Astrocyte of the cerebellum (primary cell): ENCODE measurements at regions not wholly inside any gene's neighbourhood (a gene's known extent, or its start where the extent isn't known, plus 50 kb on each side); places are given as distances from the start of the nearest gene placed in this dataset.

Source experiments
- DNase-seq: peaks from one replicate; pipeline ENCODE4 v3.0.0-alpha.2; 2011; ENCODE audit warnings: low read depth
- H3K4me3 ChIP-seq: 2 replicates; pipeline ENCODE4 v1.5.1; 2011; ENCODE audit warnings: mild to moderate bottlenecking, low read depth, low read length, moderate library complexity
- CTCF ChIP-seq: IDR thresholded peaks from 2 replicates; pipeline ENCODE4 v1.5.1; 2012; ENCODE audit warnings: low read length, low read depth, moderate library complexity, mild to moderate bottlenecking; ENCODE audit errors: missing control alignments
- in situ Hi-C: cut with HindIII; loops from 2 replicates; pipeline ENCODE4 v1.10.0; 2017; ENCODE audit warnings: low sequenced_read_pairs

DNA sequence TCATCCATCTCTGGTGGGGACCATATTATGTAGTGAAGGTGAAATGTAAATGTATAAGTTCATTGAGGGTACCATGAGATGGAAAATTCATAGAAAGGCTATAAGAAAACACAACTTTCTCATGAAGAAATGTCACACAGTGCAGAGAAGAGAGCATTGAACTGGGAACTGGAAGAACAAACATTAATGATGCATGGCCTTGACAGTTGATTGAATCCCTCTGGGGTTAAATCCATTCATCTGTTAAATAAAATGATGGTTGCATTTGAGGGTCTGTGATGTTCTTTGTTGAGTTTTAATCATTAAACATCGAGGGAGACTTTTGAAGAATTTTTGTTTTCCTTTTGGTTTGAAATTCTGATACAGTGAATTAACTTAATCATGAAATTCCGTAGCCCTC is 1401.4 kb downstream of the FAM181B start:
- in situ Hi-C loops, result no loop called here
- DNase-seq, result no peak
- TF ChIP-seq CTCF, result no peak
- no peak overlapping the region for H3K4me3 ChIP-seq

- in situ Hi-C loops, result no loop called here
- DNase-seq, result no peak
- TF ChIP-seq CTCF, result no peak
- no peak overlapping the region for H3K4me3 ChIP-seq
Observed at GRCh38 chr11:81331611-81332235, 1401.9 kb downstream of the FAM181B start.

GRCh38 chr11:81331088-81331487 is 1402.6 kb downstream of the FAM181B start:
- TF ChIP-seq CTCF, result no peak
- no peak for DNase-seq
- H3K4me3 ChIP-seq, result no peak overlapping the region
- in situ Hi-C loops, result no loop called here

DNA sequence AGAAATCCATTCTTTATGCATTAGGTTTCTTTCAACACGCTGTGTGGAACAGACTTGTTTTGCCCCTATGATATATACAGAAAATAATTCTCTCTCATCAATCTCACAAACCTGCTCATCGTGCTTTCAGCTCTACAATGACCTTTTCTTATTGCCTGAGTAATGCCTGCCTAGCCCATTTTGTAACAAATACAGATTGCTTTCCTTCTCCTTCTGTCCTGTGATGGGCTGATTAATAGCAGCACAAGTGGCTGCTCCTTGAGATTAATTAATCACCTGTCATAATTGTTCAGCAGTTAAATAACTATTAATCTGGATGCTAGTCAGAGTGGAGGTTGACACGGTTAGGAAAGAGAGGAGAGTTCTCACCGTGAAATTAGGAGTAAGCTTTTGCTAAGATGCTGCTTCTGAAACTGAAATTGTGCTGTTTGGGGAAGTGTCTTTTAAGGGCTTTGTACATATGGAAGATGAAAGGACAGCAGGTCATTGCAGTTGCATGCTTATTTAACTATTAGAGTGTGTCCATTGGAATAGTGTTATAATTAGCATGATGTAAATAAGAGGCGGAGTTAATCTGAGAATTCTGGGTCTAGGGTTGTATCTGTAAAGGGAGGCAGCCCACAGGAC is 1430.5 kb downstream of the FAM181B start:
- no peak for DNase-seq
- in situ Hi-C loops, result no loop called here

DNA sequence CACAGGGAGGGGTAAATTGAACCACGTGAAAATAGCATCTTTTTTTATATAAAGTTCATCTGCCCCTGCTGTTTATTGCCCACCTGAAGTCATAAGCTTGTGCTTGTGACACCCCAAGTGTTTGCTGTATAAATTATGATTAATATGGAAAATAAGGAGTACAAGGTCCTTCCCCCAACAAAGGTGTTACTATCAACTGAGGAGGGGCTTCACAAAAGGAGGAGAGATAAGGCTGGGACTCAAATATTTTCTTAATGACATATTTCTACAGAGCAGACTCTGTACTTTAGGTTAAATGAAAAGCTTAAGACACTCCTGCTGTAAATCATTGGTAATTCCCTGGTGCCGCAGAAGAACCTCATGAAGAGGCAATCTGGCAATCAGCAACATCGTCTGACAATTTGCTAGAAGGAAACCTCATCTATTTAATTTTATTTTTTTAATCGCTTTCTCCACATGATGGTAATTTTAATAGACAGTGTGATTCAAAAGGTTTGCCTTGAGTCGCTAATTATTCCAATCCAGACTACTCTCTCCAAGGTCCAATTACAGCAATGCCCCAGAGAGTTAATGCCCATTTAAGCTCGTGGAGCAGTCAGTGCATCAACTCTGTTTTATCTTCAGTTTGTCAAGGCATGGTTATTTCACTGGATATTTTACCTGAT is 1432.4 kb downstream of the FAM181B start:
- no peak overlapping the region for H3K4me3 ChIP-seq
- in situ Hi-C loops, result no loop called here
- no peak for TF ChIP-seq CTCF
- DNase-seq, result no peak

More for the DNA sequence above, 1430.5 kb downstream of the FAM181B start:
- no peak overlapping the region for H3K4me3 ChIP-seq
- TF ChIP-seq CTCF, result no peak

DNA sequence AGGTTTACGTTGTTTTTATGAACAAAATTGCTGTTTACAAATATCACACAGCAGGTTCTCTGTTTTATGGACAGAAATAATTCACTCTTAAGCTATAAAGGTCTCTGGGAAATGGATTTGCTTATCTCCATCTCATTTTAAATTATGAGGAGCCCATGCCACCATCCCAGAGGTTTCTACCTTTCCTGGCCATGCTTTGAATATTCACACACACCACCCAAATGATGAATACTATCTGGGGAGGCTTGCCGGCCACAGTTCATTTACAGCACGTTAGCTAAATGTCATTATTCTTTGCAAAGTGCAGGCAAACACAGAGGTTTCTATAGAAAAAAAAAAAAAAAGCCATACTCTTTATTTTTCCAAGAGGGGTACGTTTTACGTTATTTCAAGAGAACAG is 1446.7 kb downstream of the FAM181B start:
- in situ Hi-C loops, result no loop called here
- TF ChIP-seq CTCF, result no peak
- DNase-seq, result no peak
- no peak overlapping the region for H3K4me3 ChIP-seq
